ENCODE measurements at regions not wholly inside any gene's neighbourhood (a gene's known extent, or its start where the extent isn't known, plus 50 kb on each side); places are given as distances from the start of the nearest gene placed in this dataset.

DNA sequence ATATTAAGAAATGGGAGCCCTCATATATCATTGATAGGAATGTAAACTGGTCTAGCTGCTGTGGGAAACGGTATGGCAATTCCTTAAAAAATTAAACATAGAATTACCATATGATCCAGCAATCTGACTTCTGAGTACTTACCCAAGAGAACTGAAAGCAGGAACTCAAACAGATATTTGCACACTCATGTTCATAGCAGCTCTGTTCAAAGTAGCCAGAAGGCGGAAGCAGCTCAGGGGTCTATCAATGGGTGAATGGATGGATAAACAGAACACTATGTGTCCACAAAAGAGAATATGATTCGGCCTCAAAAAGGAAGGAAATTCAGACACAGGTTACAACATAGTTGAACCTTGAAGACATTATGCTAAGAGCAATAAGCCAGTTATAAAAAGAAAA is 135.7 kb upstream of the NDUFV2 start:
- TF ChIP-seq POLR2AphosphoS2 (IDR thresholded peaks at IDR 0.05; ENCODE audit: low read length) (no peak), CEBPB (tag; IDR thresholded peaks at IDR 0.05) (no peak)

Measured in K562 (cell line).